Ammon's horn (tissue), 1 donor: ENCODE measurements at regions not wholly inside any gene's neighbourhood (a gene's known extent, or its start where the extent isn't known, plus 50 kb on each side); places are given as distances from the start of the nearest gene placed in this dataset.

Experiments used
- DNase-seq: peaks from one replicate; pipeline ENCODE4 v3.0.0-alpha.2; 2016; ENCODE audit warnings: low spot score

GRCh38 chr5:129821477-129822131 lies 73.7 kb downstream of the MINAR2 start:
- DNase-seq: no peak

- no peak for DNase-seq
Measured at GRCh38 chr5:129830288-129830687, 74.0 kb upstream of the CHSY3 start.

- DNase-seq: no peak
Measured at GRCh38 chr5:129836321-129836720, 67.9 kb upstream of the CHSY3 start.

- DNase-seq: no peak
Measured at GRCh38 chr5:129844764-129845163, 59.5 kb upstream of the CHSY3 start.

GRCh38 chr5:129852747-129853352 lies 51.4 kb upstream of the CHSY3 start:
- peak; percentile 90 for DNase-seq

- peak; percentile 28 for DNase-seq
Measured at GRCh38 chr5:129853588-129853987, 50.7 kb upstream of the CHSY3 start.
